GM12878 (cell line): ENCODE measurements at regions not wholly inside any gene's neighbourhood (a gene's known extent, or its start where the extent isn't known, plus 50 kb on each side); places are given as distances from the start of the nearest gene placed in this dataset.

Experiments used
- EP300 ChIP-seq, 2 experiments: fragments of 150-350 bp in 1 of 2; IDR thresholded peaks; 2 replicates each; pipeline ENCODE4 v1.6.1; 2011 to 2012; ENCODE audit warnings: low read depth in 2 of 2, low read length in 2 of 2, borderline replicate concordance in 1 of 2, improper control_type of control experiment in 1 of 2, inconsistent platforms in 1 of 2; ENCODE audit not compliant: control insufficient read depth in 1 of 2
- POLR2AphosphoS5 ChIP-seq: IDR thresholded peaks from 2 replicates; pipeline ENCODE4 v1.6.1; 2011; ENCODE audit warnings: mild to moderate bottlenecking, low read length, inconsistent platforms

DNA sequence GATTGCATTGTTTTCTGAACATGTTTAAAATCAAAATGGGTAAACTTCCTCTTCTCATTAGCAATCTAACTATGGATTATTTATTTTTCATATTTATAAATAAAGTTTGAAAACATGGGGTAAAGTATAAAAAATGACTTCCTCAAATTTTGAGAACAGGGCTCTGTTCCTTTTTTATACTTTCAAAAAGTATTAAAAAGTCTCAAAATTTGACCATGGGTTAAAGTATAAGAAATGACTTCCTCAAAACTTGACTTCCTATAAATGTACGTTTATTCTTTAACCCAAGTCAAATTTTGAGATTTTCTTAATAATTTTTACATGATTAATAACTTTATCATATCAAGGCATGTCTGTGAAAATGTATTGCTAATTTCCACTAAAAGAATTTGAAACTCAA, 512.4 kb downstream of the GALR1 start:
- TF ChIP-seq POLR2AphosphoS5 = no peak
- no peak for TF ChIP-seq EP300 (IDR thresholded peaks at IDR 0.05; ENCODE audit: borderline replicate concordance in 1 of 2, control insufficient read depth in 1 of 2, low read depth in 2 of 2, low read length in 2 of 2)
